Ovary (tissue), 3 donors: ENCODE measurements at regions not wholly inside any gene's neighbourhood (a gene's known extent, or its start where the extent isn't known, plus 50 kb on each side); places are given as distances from the start of the nearest gene placed in this dataset.

Experiments
- CTCF ChIP-seq, 3 donors: fragments of 450-650 bp in 2 of 3; fragments of 200-600 bp in 1 of 3; IDR thresholded peaks; one replicate each; pipeline versions ENCODE4 v1.5.1 to v1.8.0; 2016 to 2022; ENCODE audit warnings: antibody characterized with exemption in 3 of 3, mild to moderate bottlenecking in 1 of 3
- EP300 ChIP-seq: sonication (generic); formaldehyde crosslinking; IDR thresholded peaks from one replicate; pipeline ENCODE4 v1.6.1; 2017; ENCODE audit warnings: antibody characterized with exemption
- POLR2A ChIP-seq: fragments of 450-650 bp; IDR thresholded peaks from one replicate; pipeline ENCODE4 v1.6.1; 2017; ENCODE audit warnings: antibody characterized with exemption, mild to moderate bottlenecking, moderate library complexity
- donor health status: DM: no; HTN: no; CAD: no.

- TF ChIP-seq CTCF (IDR thresholded peaks at IDR 0.05) (no peak), POLR2A (no peak), EP300 (no peak)
Observed at GRCh38 chr2:226325526-226325925, 474.1 kb downstream of the IRS1 start.
